Tibial artery (tissue), 4 donors: ENCODE measurements at regions not wholly inside any gene's neighbourhood (a gene's known extent, or its start where the extent isn't known, plus 50 kb on each side); places are given as distances from the start of the nearest gene placed in this dataset.

Experiments
- DNase-seq, 2 donors: peaks; one replicate each; pipeline ENCODE4 v3.0.0-alpha.2; 2019
- H3K27ac ChIP-seq, 2 donors: fragments of 200-600 bp; sonication (generic) in 1 of 2; 1 replicate in 1 of 2; 2 replicates in 1 of 2; pipeline ENCODE4 v1.5.1; 2018 to 2019; ENCODE audit warnings: mild to moderate bottlenecking in 1 of 2
- H3K27me3 ChIP-seq, 2 donors: fragments of 200-600 bp; sonication (generic) in 1 of 2; one replicate each; pipeline versions ENCODE4 v1.5.1 to v1.6.0; 2016 to 2019
- H3K36me3 ChIP-seq, 3 donors: fragments of 200-600 bp; sonication (generic) in 2 of 3; one replicate each; pipeline ENCODE4 v1.5.1; 2016 to 2019; ENCODE audit warnings: mild to moderate bottlenecking in 2 of 3
- H3K4me1 ChIP-seq, 4 donors: fragments of 200-600 bp; sonication (generic) in 2 of 4; 1 replicate in 3 of 4; 2 replicates in 1 of 4; pipeline ENCODE4 v1.5.1; 2016 to 2019
- H3K4me3 ChIP-seq, 2 donors: fragments of 200-600 bp; sonication (generic) in 1 of 2; 1 replicate in 1 of 2; 2 replicates in 1 of 2; pipeline ENCODE4 v1.5.1; 2018 to 2019; ENCODE audit warnings: mild to moderate bottlenecking in 2 of 2
- H3K9me3 ChIP-seq, 3 donors: fragments of 200-600 bp; sonication (generic) in 1 of 3; one replicate each; pipeline ENCODE4 v1.5.1; 2016 to 2019
- intact Hi-C: fragments of 100-400 bp; cut with DNase I; formaldehyde crosslinking; loops from one replicate; pipeline ENCODE4 v1.15.0; 2023; ENCODE audit warnings: low total_unique reads
- TF ChIP-seq, protein P1 (sequence below), 2 experiments: fragments of 200-600 bp in 1 of 2; fragments of 450-650 bp in 1 of 2; IDR thresholded peaks; one replicate each; pipeline ENCODE4 v1.5.1; 2017 to 2019; ENCODE audit warnings: antibody characterized with exemption in 2 of 2, mild to moderate bottlenecking in 1 of 2, moderate library complexity in 1 of 2

DNA sequence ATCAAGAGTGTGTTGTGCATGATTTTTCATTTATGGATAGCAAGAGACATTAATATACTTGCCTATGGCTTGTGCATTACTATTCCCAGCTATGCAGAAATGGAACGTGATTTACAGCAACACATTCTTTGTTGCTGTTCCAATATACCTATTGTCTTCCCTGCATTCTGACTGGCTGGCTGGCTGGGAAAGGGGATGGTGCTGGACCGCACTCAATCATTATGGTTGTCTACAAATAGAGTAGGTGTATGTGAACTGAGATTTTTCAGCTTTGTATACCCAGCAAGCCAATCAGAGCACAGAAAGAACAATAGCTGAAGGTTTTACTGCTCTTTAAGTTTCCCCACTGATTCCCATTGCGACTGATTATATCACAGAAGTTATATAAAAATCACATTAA lies 167.5 kb downstream of the ATG4C start:
- Histone ChIP-seq H3K27me3 (peaks cover 0 to 15% of the 10 kb centered on the region in 2 donors), H3K27ac (no peak overlapping the region), H3K4me3 (no peak overlapping the region), H3K36me3 (no peaks in the 10 kb centered on the region), H3K4me1 (no peaks in the 10 kb centered on the region), H3K9me3 (no peaks in the 10 kb centered on the region)
- intact Hi-C loops: no loop called here
- TF ChIP-seq, protein P1, sequence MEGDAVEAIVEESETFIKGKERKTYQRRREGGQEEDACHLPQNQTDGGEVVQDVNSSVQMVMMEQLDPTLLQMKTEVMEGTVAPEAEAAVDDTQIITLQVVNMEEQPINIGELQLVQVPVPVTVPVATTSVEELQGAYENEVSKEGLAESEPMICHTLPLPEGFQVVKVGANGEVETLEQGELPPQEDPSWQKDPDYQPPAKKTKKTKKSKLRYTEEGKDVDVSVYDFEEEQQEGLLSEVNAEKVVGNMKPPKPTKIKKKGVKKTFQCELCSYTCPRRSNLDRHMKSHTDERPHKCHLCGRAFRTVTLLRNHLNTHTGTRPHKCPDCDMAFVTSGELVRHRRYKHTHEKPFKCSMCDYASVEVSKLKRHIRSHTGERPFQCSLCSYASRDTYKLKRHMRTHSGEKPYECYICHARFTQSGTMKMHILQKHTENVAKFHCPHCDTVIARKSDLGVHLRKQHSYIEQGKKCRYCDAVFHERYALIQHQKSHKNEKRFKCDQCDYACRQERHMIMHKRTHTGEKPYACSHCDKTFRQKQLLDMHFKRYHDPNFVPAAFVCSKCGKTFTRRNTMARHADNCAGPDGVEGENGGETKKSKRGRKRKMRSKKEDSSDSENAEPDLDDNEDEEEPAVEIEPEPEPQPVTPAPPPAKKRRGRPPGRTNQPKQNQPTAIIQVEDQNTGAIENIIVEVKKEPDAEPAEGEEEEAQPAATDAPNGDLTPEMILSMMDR (IDR thresholded peaks at IDR 0.05): no peak
- no peak for DNase-seq

DNA sequence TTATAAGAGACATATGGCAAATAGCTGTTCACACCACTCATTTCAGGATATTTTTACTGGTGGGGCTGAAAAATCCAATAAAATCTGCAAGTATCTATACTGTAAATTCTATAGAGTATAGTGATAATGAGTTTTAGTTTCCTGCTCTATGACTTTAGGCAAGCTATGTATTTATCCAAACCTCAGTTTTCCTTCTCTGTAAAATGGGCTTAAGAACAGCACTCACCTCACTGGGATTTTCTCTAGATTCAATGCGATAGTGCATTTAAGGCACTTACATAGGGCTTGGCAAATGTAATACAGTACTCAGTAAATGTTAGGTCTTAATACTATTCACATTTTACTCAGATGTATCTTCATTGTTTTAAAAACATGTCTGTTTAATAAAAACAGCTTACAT lies 168.7 kb downstream of the ATG4C start:
- no peak overlapping the region for H3K27ac ChIP-seq
- intact Hi-C loops: no loop called here
- H3K36me3 ChIP-seq: no peaks in the 10 kb centered on the region
- no peak overlapping the region for H3K4me3 ChIP-seq
- no peak for DNase-seq
- H3K9me3 ChIP-seq: no peaks in the 10 kb centered on the region
- no peaks in the 10 kb centered on the region for H3K4me1 ChIP-seq
- peaks cover 0 to 15% of the 10 kb centered on the region in 2 donors for H3K27me3 ChIP-seq
- TF ChIP-seq, protein P1 (IDR thresholded peaks at IDR 0.05): no peak

- TF ChIP-seq, protein P1 (IDR thresholded peaks at IDR 0.05): no peak
- Histone ChIP-seq H3K4me1 (no peaks in the 10 kb centered on the region), H3K27me3 (peaks cover 0 to 15% of the 10 kb centered on the region in 2 donors), H3K36me3 (no peaks in the 10 kb centered on the region), H3K27ac (no peak overlapping the region), H3K4me3 (no peak overlapping the region), H3K9me3 (no peaks in the 10 kb centered on the region)
- intact Hi-C loops: no loop called here
- DNase-seq: no peak
These were observed 169.7 kb downstream of the ATG4C start for GRCh38 chr1:62953633-62954032.

DNA sequence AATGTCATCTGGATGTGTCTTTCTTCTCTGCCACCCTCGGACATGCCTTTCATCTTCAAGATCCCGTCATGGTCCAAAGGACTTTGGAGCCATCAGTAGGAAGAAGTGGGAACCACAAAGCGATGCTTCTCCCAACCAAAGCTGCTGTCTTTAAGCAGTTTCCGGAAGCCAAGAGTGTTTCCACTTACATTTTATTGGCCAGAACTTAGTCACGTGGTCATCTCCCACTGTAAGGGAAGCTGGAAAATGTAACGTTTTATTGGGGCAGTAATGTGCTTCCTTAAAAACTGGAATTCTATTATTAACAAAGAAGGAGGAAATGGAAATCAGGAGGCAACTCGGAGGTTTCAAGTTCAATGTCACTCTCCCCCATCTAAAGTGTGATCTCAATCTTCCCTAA lies 170.8 kb downstream of the ATG4C start:
- intact Hi-C loops: no loop called here
- Histone ChIP-seq H3K4me1 (no peaks in the 10 kb centered on the region), H3K27ac (no peak overlapping the region), H3K27me3 (peaks cover 0 to 15% of the 10 kb centered on the region in 2 donors), H3K4me3 (no peak overlapping the region), H3K36me3 (no peaks in the 10 kb centered on the region), H3K9me3 (no peaks in the 10 kb centered on the region)
- TF ChIP-seq, protein P1 (IDR thresholded peaks at IDR 0.05): no peak
- no peak for DNase-seq

- no peak overlapping the region for H3K27ac ChIP-seq
- no peaks in the 10 kb centered on the region for H3K36me3 ChIP-seq
- no peaks in the 10 kb centered on the region for H3K9me3 ChIP-seq
- H3K27me3 ChIP-seq: peaks cover 0 to 10% of the 10 kb centered on the region in 2 donors
- H3K4me3 ChIP-seq: no peak overlapping the region
- no peaks in the 10 kb centered on the region for H3K4me1 ChIP-seq
- no peak for DNase-seq
- intact Hi-C loops: no loop called here
- TF ChIP-seq, protein P1 (IDR thresholded peaks at IDR 0.05): no peak
These were observed 171.7 kb downstream of the ATG4C start for GRCh38 chr1:62955666-62956065.
